ENCODE measurements at regions not wholly inside any gene's neighbourhood (a gene's known extent, or its start where the extent isn't known, plus 50 kb on each side); places are given as distances from the start of the nearest gene placed in this dataset.

- no peak for DNase-seq
These were observed 54.6 kb downstream of the ZFP36L2 start for GRCh38 chr2:43171789-43172188.

- no peak for DNase-seq
These were observed 55.9 kb downstream of the ZFP36L2 start for GRCh38 chr2:43170405-43171105.

DNA sequence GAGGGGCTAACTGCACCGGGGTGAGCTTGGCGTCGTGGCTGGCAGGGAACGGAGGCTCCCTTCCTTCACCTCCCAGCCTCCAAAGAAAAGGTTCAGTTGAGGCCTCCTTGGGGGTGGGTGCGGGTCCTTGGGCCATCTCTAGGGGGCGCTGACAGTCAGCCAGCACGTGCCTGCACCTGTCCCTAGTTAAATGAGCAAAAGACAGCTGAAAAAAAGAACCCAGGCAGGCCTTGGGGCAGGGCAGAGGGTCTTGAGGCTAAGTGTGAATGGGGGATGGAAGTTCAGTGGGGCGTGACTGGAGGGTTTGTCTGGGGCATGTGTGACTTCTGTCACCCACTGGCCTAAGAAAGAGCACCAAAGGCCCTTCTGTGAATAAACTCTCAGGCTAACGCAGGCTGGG lies 56.4 kb downstream of the ZFP36L2 start:
- DNase-seq = peak in 4 of 5 donors; percentile 48 to 73 (median 55)

- DNase-seq = peak in 1 of 5 donors; percentile 23
These were observed 57.1 kb downstream of the ZFP36L2 start for GRCh38 chr2:43169099-43169945.

DNA sequence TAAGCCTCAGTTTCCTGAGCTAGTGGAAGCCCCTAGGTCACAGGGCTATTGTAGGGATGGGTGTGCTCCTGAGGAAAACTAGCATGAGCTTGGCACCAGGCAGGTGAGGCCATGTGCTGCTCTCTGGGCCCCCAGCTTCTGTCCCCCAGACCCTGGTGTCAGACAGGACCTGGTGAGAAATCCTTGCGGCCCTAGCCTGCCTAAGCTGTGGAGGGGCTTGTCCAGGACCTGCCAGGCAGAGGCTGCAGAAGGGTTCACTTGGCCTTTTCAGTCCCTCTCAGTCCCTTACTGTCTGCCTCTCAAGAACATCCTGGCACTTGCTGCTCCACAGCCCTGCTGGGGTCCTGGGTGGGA lies 58.4 kb downstream of the ZFP36L2 start:
- DNase-seq = no peak

GRCh38 chr2:43165378-43166069 lies 60.9 kb downstream of the ZFP36L2 start:
- no peak for DNase-seq

DNA sequence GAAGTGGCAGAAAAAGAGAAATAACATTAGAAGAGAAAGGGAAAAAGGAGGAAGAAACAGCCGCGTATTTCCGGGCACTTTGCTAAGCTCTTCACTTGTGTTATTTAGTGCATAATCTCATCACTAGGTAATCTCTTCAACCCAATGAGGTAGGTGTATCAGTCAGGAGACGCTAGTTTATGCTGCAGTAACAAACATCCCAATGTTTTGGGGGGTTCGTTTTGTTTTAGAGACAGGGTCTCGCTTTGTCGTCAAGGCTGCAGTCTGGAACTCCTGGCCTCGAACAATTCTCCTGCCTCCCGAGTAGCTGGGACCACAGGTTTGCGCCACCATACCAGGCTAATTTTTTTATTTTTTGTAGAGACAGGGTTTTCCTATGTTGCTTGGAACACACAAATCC lies 61.7 kb downstream of the ZFP36L2 start:
- DNase-seq = no peak

- no peak for DNase-seq
These were observed 62.7 kb downstream of the ZFP36L2 start for GRCh38 chr2:43163584-43164270.

- no peak for DNase-seq
These were observed 64.0 kb downstream of the ZFP36L2 start for GRCh38 chr2:43162511-43162776.

- DNase-seq = no peak
These were observed 64.5 kb downstream of the ZFP36L2 start for GRCh38 chr2:43161650-43162510.

- DNase-seq = no peak
These were observed 65.6 kb downstream of the ZFP36L2 start for GRCh38 chr2:43160778-43161177.

DNA sequence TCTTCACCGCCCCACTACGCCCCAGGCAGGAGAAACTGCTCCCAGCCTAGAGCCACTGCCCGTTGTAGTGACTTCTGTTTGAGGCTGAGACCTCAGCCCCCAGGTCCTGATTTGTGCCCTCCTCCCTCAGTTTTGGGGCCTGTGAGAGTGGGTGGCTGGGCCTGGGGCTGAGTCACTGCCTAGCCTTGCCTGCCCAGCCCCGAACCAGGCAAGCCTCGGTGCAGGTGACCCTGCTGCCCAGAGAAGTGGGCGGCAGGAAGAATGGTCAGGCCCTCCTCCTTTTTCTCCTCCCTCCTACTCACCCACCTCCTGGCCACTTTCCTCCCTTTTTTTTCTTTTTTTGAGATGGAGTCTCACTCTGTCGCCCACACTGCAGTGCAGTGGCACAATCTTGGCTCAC lies 66.6 kb downstream of the ZFP36L2 start:
- no peak for DNase-seq

DNA sequence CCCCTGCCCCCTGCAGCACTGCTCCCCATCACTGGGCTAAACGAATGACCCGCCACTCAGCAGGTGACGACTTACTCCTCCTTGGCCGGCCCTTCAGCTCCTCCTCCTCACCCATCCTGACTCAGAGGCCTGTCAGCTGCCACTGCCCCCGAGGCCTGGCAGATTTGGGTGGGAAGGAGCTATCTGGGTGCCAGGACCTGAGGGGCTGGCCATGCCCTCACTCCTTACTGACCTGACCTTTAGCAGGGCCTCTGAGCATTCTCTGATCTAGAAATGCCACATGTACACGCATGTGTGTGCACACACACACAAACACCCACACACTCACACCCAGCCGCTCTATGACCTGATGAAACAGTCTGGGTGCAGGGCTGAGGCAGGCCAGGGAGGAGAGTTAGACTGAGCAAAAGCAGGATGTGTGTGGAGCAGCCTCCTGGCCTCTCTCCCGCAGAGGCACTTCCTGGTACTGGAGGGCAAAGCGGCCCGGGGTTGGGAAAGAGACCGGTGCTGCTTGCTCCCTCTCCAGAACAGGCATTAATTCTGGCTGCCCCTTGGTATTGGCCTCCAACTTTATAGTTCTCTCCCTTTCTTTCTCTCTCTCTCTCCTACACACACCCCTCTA lies 68.0 kb downstream of the ZFP36L2 start:
- peak in 4 of 5 donors; percentile 27 to 82 (median 44) for DNase-seq

DNA sequence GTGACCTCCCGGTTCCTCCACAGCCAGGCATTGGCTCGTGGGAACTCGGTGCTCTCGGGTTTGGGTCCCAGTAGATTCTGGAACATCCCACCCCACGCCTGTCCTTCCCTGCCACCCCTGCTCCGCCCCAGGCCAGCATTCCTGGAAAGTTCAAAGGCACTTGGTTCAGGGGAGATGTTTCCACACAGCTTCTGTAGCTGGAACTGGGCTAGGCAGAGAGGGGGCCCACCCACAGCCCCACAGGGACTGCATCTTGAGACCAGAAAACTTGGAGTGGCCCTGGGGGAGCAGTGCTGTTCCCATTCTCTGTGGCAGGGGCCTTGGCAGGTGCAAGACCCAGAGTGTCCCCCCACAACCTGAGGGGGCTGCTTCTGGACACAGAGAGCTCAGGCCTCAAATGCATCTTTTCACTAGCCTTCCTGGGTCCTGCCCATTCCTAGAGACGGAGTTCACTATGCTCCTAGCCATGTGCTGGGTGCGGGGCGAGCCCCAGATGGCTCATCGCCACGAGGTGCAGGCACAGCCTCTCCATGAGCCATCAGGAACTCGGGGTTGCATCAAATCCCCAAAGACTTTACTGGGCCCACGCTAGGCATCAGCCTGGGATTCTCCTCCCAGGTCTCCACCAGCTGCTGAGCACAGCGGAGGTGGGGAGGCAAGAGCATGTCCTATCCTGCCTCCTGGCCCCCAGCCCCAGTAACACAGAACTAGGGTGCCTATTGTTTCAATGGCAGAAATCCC lies 68.7 kb downstream of the ZFP36L2 start:
- DNase-seq = no peak

GRCh38 chr2:43155851-43156411 lies 70.5 kb downstream of the ZFP36L2 start:
- DNase-seq = no peak

DNA sequence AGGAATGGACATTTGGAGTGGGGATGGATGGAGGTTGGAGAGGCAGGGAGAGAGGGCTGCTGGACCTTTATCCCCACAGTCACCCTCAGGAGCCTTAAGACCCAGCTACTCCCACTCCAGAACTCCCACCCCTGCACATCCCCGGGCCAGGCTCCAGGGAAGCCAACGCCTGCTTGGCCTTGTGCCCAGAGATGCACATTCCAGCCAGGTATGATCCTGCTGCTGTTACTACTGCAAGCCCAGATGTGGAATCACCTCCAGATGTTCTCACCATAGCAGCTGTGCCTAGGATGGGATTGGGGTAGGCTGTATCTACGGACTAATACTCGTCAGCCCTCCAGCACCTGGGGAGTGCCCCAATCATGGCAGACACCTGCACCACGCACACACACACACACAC lies 71.7 kb downstream of the ZFP36L2 start:
- no peak for DNase-seq

DNA sequence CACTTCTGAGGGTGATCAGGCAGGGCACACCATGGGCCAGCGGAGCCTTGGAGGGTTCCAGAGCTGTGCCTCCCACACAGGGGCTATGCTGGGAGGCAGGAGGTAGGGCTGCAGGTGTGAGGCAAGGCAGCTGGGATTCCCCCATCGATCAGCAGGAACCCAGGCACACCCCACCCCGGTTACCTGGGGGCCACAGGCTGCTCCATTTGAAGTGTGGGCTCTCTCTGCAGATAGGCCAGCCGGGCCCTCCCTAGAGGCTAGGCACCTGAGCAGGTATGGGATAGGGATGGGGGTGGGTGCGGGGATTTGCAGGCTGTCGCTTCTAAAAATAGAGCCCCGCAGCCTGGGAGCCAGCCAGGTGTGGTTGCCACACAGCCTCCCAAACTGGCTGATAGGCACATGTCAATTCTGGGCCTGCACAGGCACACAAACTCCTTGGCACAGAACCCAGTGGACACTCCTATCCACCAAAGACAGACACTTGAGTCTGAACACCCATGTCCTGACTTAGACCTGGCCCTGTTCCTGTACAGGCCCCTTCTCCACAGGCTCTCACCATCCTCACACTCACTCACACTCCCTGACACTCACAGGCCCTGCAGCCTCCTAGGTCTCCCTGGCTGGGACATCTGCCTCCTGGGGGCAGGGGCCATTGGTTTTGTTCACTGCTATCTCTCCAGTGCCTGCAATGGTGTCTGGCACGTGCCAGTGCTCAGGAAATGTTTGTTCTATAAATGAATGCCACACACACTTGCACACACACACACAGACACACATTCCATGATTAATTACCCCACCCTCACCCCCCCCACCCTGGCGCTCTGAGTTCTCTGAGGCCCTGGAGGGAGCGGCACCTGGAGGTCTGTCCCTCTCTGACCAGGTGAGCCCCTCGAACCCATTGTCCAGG lies 73.4 kb downstream of the ZFP36L2 start:
- no peak for DNase-seq

GRCh38 chr2:43152186-43152585 lies 74.2 kb downstream of the ZFP36L2 start:
- DNase-seq = no peak

GRCh38 chr2:43149482-43150107 lies 76.8 kb downstream of the ZFP36L2 start:
- DNase-seq = peak in 1 of 5 donors; percentile 79
